Osteocyte (in vitro differentiated cells): ENCODE measurements at regions not wholly inside any gene's neighbourhood (a gene's known extent, or its start where the extent isn't known, plus 50 kb on each side); places are given as distances from the start of the nearest gene placed in this dataset.
A peak's percentile ranks its signal among the peaks of the same experiment; 100 is the strongest.

Source experiments
- DNase-seq: peaks from one replicate; pipeline ENCODE4 v3.0.0; 2021; ENCODE audit warnings: mixed read lengths; ENCODE audit not compliant: unreplicated experiment; ENCODE audit errors: extremely low spot score
- H3K27ac Mint-ChIP-seq: one replicate; pipeline ENCODE4 v1.8.0; 2021; ENCODE audit warnings: mild to moderate bottlenecking, mixed read lengths; ENCODE audit not compliant: unreplicated experiment
- H3K27me3 Mint-ChIP-seq: one replicate; pipeline ENCODE4 v1.8.0; 2021; ENCODE audit warnings: mixed read lengths; ENCODE audit not compliant: unreplicated experiment
- H3K36me3 Mint-ChIP-seq: one replicate; pipeline ENCODE4 v1.8.0; 2021; ENCODE audit warnings: mixed read lengths; ENCODE audit not compliant: unreplicated experiment
- H3K4me1 Mint-ChIP-seq: one replicate; pipeline ENCODE4 v1.8.0; 2021; ENCODE audit warnings: mixed read lengths; ENCODE audit not compliant: unreplicated experiment
- H3K4me3 Mint-ChIP-seq: one replicate; pipeline ENCODE4 v1.8.0; 2021; ENCODE audit warnings: mild to moderate bottlenecking, moderate library complexity, mixed read lengths; ENCODE audit not compliant: unreplicated experiment
- H3K9me3 Mint-ChIP-seq: one replicate; pipeline ENCODE4 v1.8.0; 2021; ENCODE audit warnings: mixed read lengths; ENCODE audit not compliant: unreplicated experiment
- TF ChIP-seq, protein P1 (sequence below): fragments of 200-600 bp; sonication (generic); IDR thresholded peaks from 2 replicates; pipeline ENCODE4 v1.5.0; 2021; ENCODE audit warnings: antibody characterized with exemption, mild to moderate bottlenecking, moderate library complexity

DNA sequence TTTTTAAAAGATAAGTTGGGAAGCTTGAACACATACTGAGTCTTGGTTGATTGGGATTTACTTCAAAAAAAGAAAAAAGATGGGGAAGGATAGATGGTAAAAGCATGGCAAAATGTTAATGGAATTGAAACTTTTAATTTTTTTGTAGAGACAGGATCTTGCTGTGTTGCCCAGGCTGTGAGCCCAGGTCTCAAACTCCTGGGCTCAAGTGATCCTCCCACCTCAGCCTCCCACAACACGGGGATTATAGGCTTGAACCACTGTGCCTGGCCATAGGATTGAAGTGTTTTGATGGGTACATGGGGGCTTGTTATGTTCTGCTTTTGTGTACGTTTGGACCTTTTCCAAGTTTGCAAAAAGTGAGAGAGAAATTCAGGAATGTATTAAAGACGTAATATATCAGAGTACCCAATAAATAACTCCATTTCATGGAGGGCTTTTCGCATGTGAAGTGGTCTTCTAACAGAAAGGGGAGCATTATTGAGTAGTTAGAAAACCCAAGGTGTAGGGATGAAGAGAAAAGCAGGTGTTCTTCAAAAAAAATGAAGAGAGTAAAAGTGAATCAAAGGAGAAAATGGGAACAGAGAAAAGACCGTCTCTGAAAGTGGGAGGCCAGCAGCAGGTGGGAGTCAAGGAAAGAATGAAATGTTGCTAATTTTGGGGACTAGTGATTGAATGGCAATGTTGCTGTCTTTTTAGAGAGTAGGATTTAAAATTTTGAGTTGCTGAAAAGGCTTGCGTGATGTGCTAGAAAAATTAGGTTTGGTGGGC is 55.2 kb downstream of the GARRE1 start:
- H3K9me3 Mint-ChIP-seq, result no peaks in the 10 kb centered on the region
- no peak overlapping the region for H3K27ac Mint-ChIP-seq
- DNase-seq, result no peak
- no peak overlapping the region for H3K4me3 Mint-ChIP-seq
- TF ChIP-seq, protein P1, sequence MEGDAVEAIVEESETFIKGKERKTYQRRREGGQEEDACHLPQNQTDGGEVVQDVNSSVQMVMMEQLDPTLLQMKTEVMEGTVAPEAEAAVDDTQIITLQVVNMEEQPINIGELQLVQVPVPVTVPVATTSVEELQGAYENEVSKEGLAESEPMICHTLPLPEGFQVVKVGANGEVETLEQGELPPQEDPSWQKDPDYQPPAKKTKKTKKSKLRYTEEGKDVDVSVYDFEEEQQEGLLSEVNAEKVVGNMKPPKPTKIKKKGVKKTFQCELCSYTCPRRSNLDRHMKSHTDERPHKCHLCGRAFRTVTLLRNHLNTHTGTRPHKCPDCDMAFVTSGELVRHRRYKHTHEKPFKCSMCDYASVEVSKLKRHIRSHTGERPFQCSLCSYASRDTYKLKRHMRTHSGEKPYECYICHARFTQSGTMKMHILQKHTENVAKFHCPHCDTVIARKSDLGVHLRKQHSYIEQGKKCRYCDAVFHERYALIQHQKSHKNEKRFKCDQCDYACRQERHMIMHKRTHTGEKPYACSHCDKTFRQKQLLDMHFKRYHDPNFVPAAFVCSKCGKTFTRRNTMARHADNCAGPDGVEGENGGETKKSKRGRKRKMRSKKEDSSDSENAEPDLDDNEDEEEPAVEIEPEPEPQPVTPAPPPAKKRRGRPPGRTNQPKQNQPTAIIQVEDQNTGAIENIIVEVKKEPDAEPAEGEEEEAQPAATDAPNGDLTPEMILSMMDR, result no peak
- H3K27me3 Mint-ChIP-seq, result no peaks in the 10 kb centered on the region
- H3K4me1 Mint-ChIP-seq, result peaks cover 24% of the 10 kb centered on the region
- H3K36me3 Mint-ChIP-seq, result peaks cover 23% of the 10 kb centered on the region

DNA sequence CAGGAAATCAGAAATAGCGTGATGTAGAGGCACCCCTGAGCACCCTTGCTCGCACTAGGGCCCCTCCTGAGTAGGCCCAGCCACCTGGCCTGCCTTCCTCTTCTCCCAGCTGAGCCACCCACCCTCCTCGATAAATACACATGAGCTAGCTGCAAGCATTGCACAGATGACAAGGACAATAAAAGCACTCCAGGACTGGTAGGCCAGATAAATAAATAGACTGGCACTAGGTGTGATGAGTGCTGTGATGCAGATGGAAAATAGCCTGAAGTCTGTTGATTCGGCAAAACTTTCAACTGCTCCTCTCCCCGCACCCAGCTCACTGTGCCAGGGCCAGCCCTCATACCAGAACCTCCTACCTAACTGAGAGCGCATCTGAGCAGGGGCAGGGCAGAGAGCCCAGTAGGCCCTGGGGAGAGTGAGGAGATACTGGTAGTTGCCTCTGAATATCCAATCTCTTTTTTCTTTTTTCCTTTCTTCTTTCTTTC is 54.5 kb upstream of the GPI start:
- DNase-seq, result no peak
- TF ChIP-seq, protein P1, result no peak
- H3K36me3 Mint-ChIP-seq, result peaks cover 16% of the 10 kb centered on the region
- H3K27ac Mint-ChIP-seq, result peak overlapping the region; percentile 23
- H3K9me3 Mint-ChIP-seq, result no peaks in the 10 kb centered on the region
- H3K4me1 Mint-ChIP-seq, result peaks cover 27% of the 10 kb centered on the region
- no peaks in the 10 kb centered on the region for H3K27me3 Mint-ChIP-seq
- no peak overlapping the region for H3K4me3 Mint-ChIP-seq

DNA sequence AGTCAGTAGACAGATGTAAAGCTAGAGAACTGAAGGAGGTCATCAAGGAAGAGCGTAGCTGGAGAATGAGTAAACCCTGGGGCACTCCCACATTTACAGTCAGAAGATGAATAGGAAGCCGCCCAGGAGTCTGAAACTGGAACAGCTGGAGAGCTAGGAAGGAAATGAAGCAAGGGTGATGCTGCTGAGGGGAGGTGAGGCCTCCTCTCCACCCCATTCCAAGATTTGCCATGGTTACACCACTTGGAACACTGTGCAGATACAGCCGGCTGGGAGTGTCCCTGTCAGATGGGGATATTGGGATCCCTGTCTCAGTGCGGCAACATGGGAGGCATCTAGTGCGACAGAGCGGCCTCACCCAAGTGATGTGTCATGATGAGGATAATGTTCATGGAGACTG is 51.8 kb upstream of the GPI start:
- H3K4me1 Mint-ChIP-seq, result peaks cover 40% of the 10 kb centered on the region
- TF ChIP-seq, protein P1, result no peak
- H3K27me3 Mint-ChIP-seq, result no peaks in the 10 kb centered on the region
- DNase-seq, result no peak
- H3K4me3 Mint-ChIP-seq, result no peak overlapping the region
- H3K27ac Mint-ChIP-seq, result no peak overlapping the region
- H3K36me3 Mint-ChIP-seq, result peaks cover 13% of the 10 kb centered on the region
- no peaks in the 10 kb centered on the region for H3K9me3 Mint-ChIP-seq

DNA sequence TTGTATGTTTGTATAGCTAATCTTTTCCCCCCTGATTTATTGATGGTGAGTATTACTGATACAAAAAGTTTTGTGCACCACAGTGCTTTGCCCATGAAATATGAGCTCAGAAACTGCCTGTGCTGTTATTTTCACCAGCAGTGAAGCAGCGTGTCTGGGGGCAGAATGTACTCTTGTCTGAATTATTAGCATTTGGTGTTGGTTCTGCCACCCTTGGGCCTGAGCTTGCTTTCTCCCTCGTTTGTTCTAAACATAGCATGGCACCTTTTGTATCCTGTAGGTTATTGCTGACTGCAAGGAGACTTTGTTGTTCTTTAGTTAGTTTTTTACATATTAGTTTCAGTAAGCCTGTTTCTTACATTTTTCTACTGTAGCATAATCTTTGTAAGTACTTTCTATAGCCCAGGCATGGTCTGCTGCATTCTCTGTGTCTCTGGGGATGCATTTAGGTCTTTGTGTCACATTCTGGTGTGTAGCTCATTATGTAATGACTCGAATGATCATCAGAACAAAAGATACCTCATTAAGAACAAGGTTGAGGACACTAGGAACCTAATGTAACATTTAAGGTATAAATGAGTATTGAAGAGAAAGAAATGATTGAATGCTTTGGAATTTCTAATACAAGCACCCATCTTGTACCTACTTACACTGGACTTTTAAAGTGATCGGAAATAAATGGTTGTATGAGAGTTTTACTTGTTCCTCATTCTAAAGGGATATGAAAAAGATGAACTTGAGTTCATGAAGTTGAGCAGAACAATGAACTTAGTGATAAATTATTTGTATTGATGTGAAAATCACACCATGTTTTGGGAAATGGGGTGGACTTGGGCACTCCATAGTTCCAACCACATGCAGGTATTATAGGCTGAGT is 50.3 kb upstream of the GPI start:
- no peaks in the 10 kb centered on the region for H3K27me3 Mint-ChIP-seq
- H3K27ac Mint-ChIP-seq, result peak overlapping the region; percentile 64
- peaks cover 5% of the 10 kb centered on the region for H3K36me3 Mint-ChIP-seq
- DNase-seq, result no peak
- H3K9me3 Mint-ChIP-seq, result no peaks in the 10 kb centered on the region
- no peak overlapping the region for H3K4me3 Mint-ChIP-seq
- H3K4me1 Mint-ChIP-seq, result peaks cover 49% of the 10 kb centered on the region
- TF ChIP-seq, protein P1, result no peak
